GM18907 (cell line): ENCODE measurements at regions not wholly inside any gene's neighbourhood (a gene's known extent, or its start where the extent isn't known, plus 50 kb on each side); places are given as distances from the start of the nearest gene placed in this dataset.

Experiments used
- ATAC-seq: cut with Tn5 transposase; IDR thresholded peaks from one replicate; pipeline ENCODE4 v1.9.1; 2021; ENCODE audit warnings: mild to moderate bottlenecking, moderate library complexity; ENCODE audit not compliant: unreplicated experiment

- no peak for ATAC-seq
Observed at GRCh38 chr13:99893567-99893966, 78.0 kb downstream of the ZIC5 start.

GRCh38 chr13:99892866-99893504 lies 78.6 kb downstream of the ZIC5 start:
- no peak for ATAC-seq

- no peak for ATAC-seq
Observed at GRCh38 chr13:99892196-99892613, 79.4 kb downstream of the ZIC5 start.

- no peak for ATAC-seq
Observed at GRCh38 chr13:99886706-99887105, 84.9 kb downstream of the ZIC5 start.

GRCh38 chr13:99884913-99885312 lies 86.7 kb downstream of the ZIC5 start:
- ATAC-seq = no peak

GRCh38 chr13:99883805-99884204 lies 87.8 kb downstream of the ZIC5 start:
- no peak for ATAC-seq

- ATAC-seq = no peak
Observed at GRCh38 chr13:99878921-99879610, 92.5 kb downstream of the ZIC5 start.

- no peak for ATAC-seq
Observed at GRCh38 chr13:99876651-99877050, 94.9 kb downstream of the ZIC5 start.

GRCh38 chr13:99875391-99875790 lies 96.2 kb downstream of the ZIC5 start:
- ATAC-seq = no peak

- no peak for ATAC-seq
Observed at GRCh38 chr13:99873832-99874430, 97.6 kb downstream of the ZIC5 start.

GRCh38 chr13:99873141-99873540 lies 98.4 kb downstream of the ZIC5 start:
- ATAC-seq = no peak

- peak; percentile 42 for ATAC-seq
Observed at GRCh38 chr13:99871249-99871898, 100.2 kb downstream of the ZIC5 start.

GRCh38 chr13:99870541-99870940 lies 101.0 kb downstream of the ZIC5 start:
- ATAC-seq = no peak

- no peak for ATAC-seq
Observed at GRCh38 chr13:99869830-99870229, 101.7 kb downstream of the ZIC5 start.

- ATAC-seq = no peak
Observed at GRCh38 chr13:99868767-99869166, 102.8 kb downstream of the ZIC5 start.

- no peak for ATAC-seq
Observed at GRCh38 chr13:99867535-99868257, 103.9 kb downstream of the ZIC5 start.

- ATAC-seq = no peak
Observed at GRCh38 chr13:99866781-99867180, 104.8 kb downstream of the ZIC5 start.

GRCh38 chr13:99865420-99865930 lies 106.1 kb downstream of the ZIC5 start:
- ATAC-seq = no peak

GRCh38 chr13:99864627-99864990 lies 107.0 kb downstream of the ZIC5 start:
- no peak for ATAC-seq

GRCh38 chr13:99863789-99864626 lies 107.6 kb downstream of the ZIC5 start:
- no peak for ATAC-seq
